A673 (cell line): ENCODE measurements at regions not wholly inside any gene's neighbourhood (a gene's known extent, or its start where the extent isn't known, plus 50 kb on each side); places are given as distances from the start of the nearest gene placed in this dataset.

Experiments used
- BruUV-seq: library from RNA; stranded (reverse); fragments of 400-500 nt; replicated peaks from 2 replicates; lab custom pipeline; 2021; lab: Mats Ljungman, UMichigan
- CTCF ChIA-PET: fragments of 300-600 bp; sonication (Branson Sonifier 250); formaldehyde crosslinking; loops from one replicate; lab custom pipeline; 2022; ENCODE audit warnings: antibody characterized with exemption; lab: Charles Lee
- POLR2A ChIA-PET: fragments of 300-600 bp; sonication (Branson Sonifier 250); formaldehyde crosslinking; loops from one replicate; lab custom pipeline; 2022; ENCODE audit warnings: antibody characterized with exemption; ENCODE audit not compliant: low non-redundant PET; lab: Charles Lee
- DNase-seq: peaks from one replicate; pipeline ENCODE4 v3.0.0-alpha.2; 2015; ENCODE audit warnings: low spot score
- H3K27ac ChIP-seq: fragments of 200-600 bp; sonication (generic); 2 replicates; pipeline ENCODE4 v1.5.1; 2016; ENCODE audit warnings: mixed run types, low read depth, mild to moderate bottlenecking, mixed read lengths, antibody characterized with exemption, low read length; ENCODE audit not compliant: poor library complexity, severe bottlenecking
- H3K27me3 ChIP-seq: fragments of 200-600 bp; sonication (generic); replicated peaks from 2 replicates; pipeline ENCODE4 v1.6.1; 2017; ENCODE audit warnings: mixed run types, low read depth, mild to moderate bottlenecking, mixed read lengths, antibody characterized with exemption, low read length; ENCODE audit not compliant: insufficient read depth, poor library complexity
- H3K36me3 ChIP-seq: fragments of 200-600 bp; sonication (generic); 2 replicates; pipeline ENCODE4 v1.6.1; 2016; ENCODE audit warnings: mixed run types, mild to moderate bottlenecking, mixed read lengths, antibody characterized with exemption, low read length; ENCODE audit not compliant: insufficient read depth, poor library complexity, severe bottlenecking
- H3K4me1 ChIP-seq: fragments of 200-600 bp; sonication (generic); 2 replicates; pipeline ENCODE4 v1.6.1; 2017; ENCODE audit warnings: mixed run types, mild to moderate bottlenecking, mixed read lengths, antibody characterized with exemption, low read length; ENCODE audit not compliant: insufficient read depth, poor library complexity, severe bottlenecking
- H3K4me3 ChIP-seq: fragments of 200-600 bp; sonication (generic); 2 replicates; pipeline ENCODE4 v1.5.1; 2016; ENCODE audit warnings: low read depth, mixed run types, mild to moderate bottlenecking, mixed read lengths, low read length; ENCODE audit not compliant: poor library complexity, severe bottlenecking
- H3K9me3 ChIP-seq: fragments of 200-600 bp; sonication (generic); 2 replicates; pipeline ENCODE4 v1.6.1; 2016; ENCODE audit warnings: mixed run types, low read depth, mild to moderate bottlenecking, mixed read lengths, antibody characterized with exemption, low read length; ENCODE audit not compliant: poor library complexity, severe bottlenecking
- CTCF ChIP-seq: fragments of 300-800, 200-600 bp; sonication (generic); conservative IDR thresholded peaks from 2 replicates; pipeline ENCODE4 v1.5.1; 2017; ENCODE audit warnings: low read depth, mild to moderate bottlenecking, antibody characterized with exemption, low read length, moderate library complexity, mixed read lengths
- EZH2 ChIP-seq: fragments of 200-600 bp; sonication (generic); IDR thresholded peaks from 2 replicates; pipeline ENCODE4 v1.6.1; 2017; ENCODE audit warnings: borderline replicate concordance, low read depth, mild to moderate bottlenecking, mixed read lengths, antibody characterized with exemption, low read length; ENCODE audit not compliant: poor library complexity, severe bottlenecking
- intact Hi-C: fragments of 100-400 bp; cut with micrococcal nuclease; formaldehyde crosslinking; loops from one replicate; pipeline ENCODE4 v1.10.0; 2022; ENCODE audit not compliant: unreplicated experiment

- Histone ChIP-seq H3K9me3 (no peaks in the 10 kb centered on the region), H3K4me3 (no peak overlapping the region), H3K27me3 (no peaks in the 10 kb centered on the region), H3K36me3 (no peaks in the 10 kb centered on the region), H3K27ac (no peak overlapping the region), H3K4me1 (peaks cover 5% of the 10 kb centered on the region)
- ChIA-PET POLR2A (no interaction called here), CTCF (no interaction called here)
- intact Hi-C loops: no loop called here
- DNase-seq: no peak
- no peak for TF ChIP-seq CTCF
- no peak for TF ChIP-seq EZH2
- BruUV-seq: no TSS peak
These were observed 810.5 kb downstream of the SLC4A3 start for GRCh38 chr2:220437938-220438337.

DNA sequence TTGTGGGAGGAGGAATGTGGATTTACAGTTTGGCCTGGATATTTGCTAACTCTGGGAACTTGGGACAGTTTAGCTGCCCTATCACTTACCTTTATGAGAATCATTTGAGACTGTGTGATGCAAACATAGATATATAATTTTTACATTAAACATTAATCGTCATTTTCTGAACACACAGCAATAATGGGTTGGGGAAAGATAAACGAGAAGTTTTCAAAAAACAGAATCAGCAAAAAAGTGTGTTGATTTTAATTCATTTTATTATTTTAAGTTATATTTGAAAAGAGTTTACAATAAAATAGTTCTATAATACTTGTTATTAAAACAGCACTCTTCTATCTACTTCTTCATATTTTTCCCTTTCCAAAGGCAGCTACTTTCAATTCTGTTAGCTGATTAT is 813.3 kb downstream of the SLC4A3 start:
- peaks cover 5% of the 10 kb centered on the region for H3K4me1 ChIP-seq
- no peak overlapping the region for H3K27ac ChIP-seq
- H3K9me3 ChIP-seq: no peaks in the 10 kb centered on the region
- H3K36me3 ChIP-seq: no peaks in the 10 kb centered on the region
- intact Hi-C loops: no loop called here
- no peaks in the 10 kb centered on the region for H3K27me3 ChIP-seq
- BruUV-seq: no TSS peak
- CTCF ChIA-PET: no interaction called here
- no peak for DNase-seq
- POLR2A ChIA-PET: no interaction called here
- TF ChIP-seq EZH2 (no peak), CTCF (no peak)
- H3K4me3 ChIP-seq: no peak overlapping the region

DNA sequence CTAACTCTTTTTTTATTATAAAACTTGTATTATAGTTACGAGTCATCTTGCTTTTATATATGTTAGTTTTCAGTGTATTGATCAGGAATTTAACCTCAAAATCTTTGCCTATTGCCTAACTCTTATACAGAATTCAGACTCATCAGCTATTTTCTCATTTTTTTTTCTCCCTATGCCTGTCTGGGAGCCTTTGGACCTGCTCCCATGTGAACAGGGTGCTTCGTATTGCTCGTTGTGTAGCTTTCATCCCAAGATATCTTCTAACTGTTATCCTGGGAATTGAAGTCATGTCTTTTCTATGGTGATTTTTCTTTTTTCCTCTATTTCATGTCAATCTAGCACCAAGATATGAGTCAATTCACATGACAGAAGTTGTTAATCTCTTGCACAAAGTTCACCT is 814.0 kb downstream of the SLC4A3 start:
- CTCF ChIA-PET: no interaction called here
- BruUV-seq: no TSS peak

More for the DNA sequence above, 814.0 kb downstream of the SLC4A3 start:
- intact Hi-C loops: no loop called here
- no peaks in the 10 kb centered on the region for H3K36me3 ChIP-seq
- H3K27me3 ChIP-seq: no peaks in the 10 kb centered on the region
- no peak for DNase-seq
- POLR2A ChIA-PET: no interaction called here
- no peak for TF ChIP-seq CTCF
- no peak for TF ChIP-seq EZH2
- H3K4me3 ChIP-seq: no peak overlapping the region
- no peaks in the 10 kb centered on the region for H3K4me1 ChIP-seq
- H3K9me3 ChIP-seq: no peaks in the 10 kb centered on the region
- no peak overlapping the region for H3K27ac ChIP-seq
